Smooth muscle cell (in vitro differentiated cells): ENCODE measurements at regions not wholly inside any gene's neighbourhood (a gene's known extent, or its start where the extent isn't known, plus 50 kb on each side); places are given as distances from the start of the nearest gene placed in this dataset.

Source experiments
- DNase-seq: peaks from one replicate; lab custom pipeline; 2025; ENCODE audit not compliant: unreplicated experiment; lab: John Stamatoyannopoulos, UW
- H2AFZ ChIP-seq: fragments of 200-600 bp; sonication (generic); 2 replicates; pipeline ENCODE4 v1.6.0; 2016; ENCODE audit warnings: antibody characterized with exemption, low read depth, mild to moderate bottlenecking
- H3F3A ChIP-seq: fragments of 200-600 bp; sonication (generic); 2 replicates; pipeline ENCODE4 v1.6.0; 2017; ENCODE audit warnings: antibody characterized with exemption, low read depth
- H3K27ac ChIP-seq: fragments of 200-600 bp; sonication (generic); 2 replicates; pipeline ENCODE4 v1.5.1; 2016; ENCODE audit warnings: low read depth, mild to moderate bottlenecking
- H3K27me3 ChIP-seq: fragments of 200-600 bp; sonication (generic); 2 replicates; pipeline ENCODE4 v1.6.1; 2016; ENCODE audit warnings: low read depth, mild to moderate bottlenecking
- H3K36me3 ChIP-seq: fragments of 200-600 bp; sonication (generic); 2 replicates; pipeline ENCODE4 v1.5.1; 2016; ENCODE audit warnings: low read depth
- H3K4me1 ChIP-seq: fragments of 200-600 bp; sonication (generic); 2 replicates; pipeline ENCODE4 v1.5.1; 2016; ENCODE audit warnings: low read depth
- H3K4me2 ChIP-seq: fragments of 200-600 bp; sonication (generic); 2 replicates; pipeline ENCODE4 v1.6.0; 2016; ENCODE audit warnings: mild to moderate bottlenecking
- H3K4me3 ChIP-seq: fragments of 200-600 bp; sonication (generic); 2 replicates; pipeline ENCODE4 v1.5.1; 2016; ENCODE audit warnings: mild to moderate bottlenecking
- H3K79me2 ChIP-seq: fragments of 200-600 bp; sonication (generic); 2 replicates; pipeline ENCODE4 v1.6.0; 2016; ENCODE audit warnings: low read depth, mild to moderate bottlenecking
- H3K9ac ChIP-seq: fragments of 200-600 bp; sonication (generic); 2 replicates; pipeline ENCODE4 v1.6.0; 2016; ENCODE audit warnings: low read depth
- H3K9me3 ChIP-seq: fragments of 200-600 bp; sonication (generic); replicated peaks from 2 replicates; pipeline ENCODE4 v1.5.1; 2016; ENCODE audit warnings: low read depth
- H4K20me1 ChIP-seq: fragments of 200-600 bp; sonication (generic); 2 replicates; pipeline ENCODE4 v1.6.0; 2016; ENCODE audit warnings: low read depth
- WGBS: methylation state at CpG from one replicate; pipeline ENCODE4 v1.1.7; 2016; ENCODE audit warnings: low lambda C conversion rate; 5-methylcytosine and 5-hydroxymethylcytosine counted together
- TF ChIP-seq, protein P1 (sequence below): fragments of 200-600 bp; sonication (generic); IDR thresholded peaks from 2 replicates; pipeline ENCODE4 v1.5.1; 2017; ENCODE audit warnings: borderline replicate concordance, mild to moderate bottlenecking, antibody characterized with exemption; ENCODE audit not compliant: insufficient read depth, poor library complexity, severe bottlenecking

DNA sequence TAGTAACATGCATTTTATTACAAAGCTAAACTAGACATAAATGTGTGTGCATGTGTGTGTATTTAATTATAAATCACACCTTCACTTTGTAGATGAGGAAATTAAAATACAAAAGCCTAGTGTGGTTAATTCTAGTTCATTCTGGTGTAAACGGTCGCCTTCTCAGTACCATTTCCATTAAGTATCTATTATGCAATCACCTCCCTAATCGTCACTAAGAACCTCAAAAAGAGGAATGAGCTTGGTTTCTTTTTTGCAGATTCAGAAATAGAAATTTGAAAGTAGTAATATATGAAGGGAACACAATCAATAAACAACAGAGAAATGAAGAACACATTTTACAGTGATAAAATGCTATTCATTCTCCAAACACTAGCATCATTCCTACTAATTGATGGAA lies 233.2 kb downstream of the ZBBX start:
- 91% methylated on average over 3 of the region's 3 CpGs for WGBS
- DNase-seq = no peak
- Histone ChIP-seq H3K79me2 (no peaks in the 10 kb centered on the region), H3K4me2 (no peak overlapping the region), H4K20me1 (no peaks in the 10 kb centered on the region), H3K36me3 (no peaks in the 10 kb centered on the region), H3K9me3 (no peaks in the 10 kb centered on the region), H3K27me3 (no peaks in the 10 kb centered on the region), H3K27ac (no peak overlapping the region), H3F3A (no peaks in the 10 kb centered on the region), H2AFZ (no peak overlapping the region), H3K9ac (no peak overlapping the region), H3K4me1 (no peaks in the 10 kb centered on the region), H3K4me3 (no peak overlapping the region)
- TF ChIP-seq, protein P1, sequence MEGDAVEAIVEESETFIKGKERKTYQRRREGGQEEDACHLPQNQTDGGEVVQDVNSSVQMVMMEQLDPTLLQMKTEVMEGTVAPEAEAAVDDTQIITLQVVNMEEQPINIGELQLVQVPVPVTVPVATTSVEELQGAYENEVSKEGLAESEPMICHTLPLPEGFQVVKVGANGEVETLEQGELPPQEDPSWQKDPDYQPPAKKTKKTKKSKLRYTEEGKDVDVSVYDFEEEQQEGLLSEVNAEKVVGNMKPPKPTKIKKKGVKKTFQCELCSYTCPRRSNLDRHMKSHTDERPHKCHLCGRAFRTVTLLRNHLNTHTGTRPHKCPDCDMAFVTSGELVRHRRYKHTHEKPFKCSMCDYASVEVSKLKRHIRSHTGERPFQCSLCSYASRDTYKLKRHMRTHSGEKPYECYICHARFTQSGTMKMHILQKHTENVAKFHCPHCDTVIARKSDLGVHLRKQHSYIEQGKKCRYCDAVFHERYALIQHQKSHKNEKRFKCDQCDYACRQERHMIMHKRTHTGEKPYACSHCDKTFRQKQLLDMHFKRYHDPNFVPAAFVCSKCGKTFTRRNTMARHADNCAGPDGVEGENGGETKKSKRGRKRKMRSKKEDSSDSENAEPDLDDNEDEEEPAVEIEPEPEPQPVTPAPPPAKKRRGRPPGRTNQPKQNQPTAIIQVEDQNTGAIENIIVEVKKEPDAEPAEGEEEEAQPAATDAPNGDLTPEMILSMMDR = no peak

GRCh38 chr3:167125612-167126407 lies 254.3 kb downstream of the ZBBX start:
- no peaks in the 10 kb centered on the region for H3K4me1 ChIP-seq
- DNase-seq = no peak
- 77% methylated on average over 3 of the region's 3 CpGs for WGBS
- H3K4me2 ChIP-seq = no peak overlapping the region
- H2AFZ ChIP-seq = no peak overlapping the region
- H4K20me1 ChIP-seq = no peaks in the 10 kb centered on the region
- no peaks in the 10 kb centered on the region for H3K27me3 ChIP-seq
- TF ChIP-seq, protein P1 = no peak
- no peaks in the 10 kb centered on the region for H3K9me3 ChIP-seq
- H3F3A ChIP-seq = no peaks in the 10 kb centered on the region
- H3K36me3 ChIP-seq = no peaks in the 10 kb centered on the region
- no peak overlapping the region for H3K9ac ChIP-seq
- H3K4me3 ChIP-seq = no peak overlapping the region
- no peak overlapping the region for H3K27ac ChIP-seq
- no peaks in the 10 kb centered on the region for H3K79me2 ChIP-seq

DNA sequence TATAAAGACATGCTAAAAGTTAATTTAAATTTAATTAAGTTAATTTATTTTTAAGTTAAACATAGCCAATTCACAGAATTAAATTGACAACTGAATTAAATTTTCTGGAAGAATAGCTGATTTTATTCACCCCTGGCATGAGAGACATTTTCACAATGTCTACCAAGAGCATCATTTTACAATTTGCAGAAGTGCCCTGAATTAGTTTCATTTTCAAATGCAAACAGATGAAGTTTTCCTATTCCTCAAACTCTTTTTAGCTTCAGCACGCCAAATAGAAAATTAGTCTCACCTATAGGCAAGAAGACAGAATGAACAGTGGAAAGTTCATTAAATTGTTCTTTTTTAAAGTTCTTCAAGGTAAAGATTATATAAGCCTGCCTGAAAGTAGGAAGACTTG lies 259.3 kb downstream of the ZBBX start:
- 70% methylated on average over 1 of the region's 1 CpG for WGBS
- no peak overlapping the region for H2AFZ ChIP-seq
- H3K27ac ChIP-seq = no peak overlapping the region
- H3K27me3 ChIP-seq = peaks cover 3% of the 10 kb centered on the region
- H3K4me1 ChIP-seq = no peaks in the 10 kb centered on the region
- TF ChIP-seq, protein P1 = no peak
- no peak for DNase-seq
- H3K9me3 ChIP-seq = no peaks in the 10 kb centered on the region
- H3F3A ChIP-seq = no peaks in the 10 kb centered on the region
- no peak overlapping the region for H3K4me2 ChIP-seq
- no peaks in the 10 kb centered on the region for H4K20me1 ChIP-seq
- no peaks in the 10 kb centered on the region for H3K36me3 ChIP-seq
- no peaks in the 10 kb centered on the region for H3K79me2 ChIP-seq
- no peak overlapping the region for H3K4me3 ChIP-seq
- no peak overlapping the region for H3K9ac ChIP-seq
